H9 (cell line): ENCODE measurements at regions not wholly inside any gene's neighbourhood (a gene's known extent, or its start where the extent isn't known, plus 50 kb on each side); places are given as distances from the start of the nearest gene placed in this dataset.

Source experiments
- DNase-seq: peaks from one replicate; pipeline ENCODE4 v3.0.0-alpha.2; 2017
- H2AFZ ChIP-seq: one replicate; pipeline ENCODE4 v1.6.1; 2013; ENCODE audit warnings: mild to moderate bottlenecking, low read length, control low read depth, moderate library complexity
- H2AK5ac ChIP-seq: 2 replicates; pipeline ENCODE4 v1.6.1; 2013; ENCODE audit warnings: low read length, control low read depth, mixed read lengths; ENCODE audit not compliant: insufficient read length
- H2BK120ac ChIP-seq: one replicate; pipeline ENCODE4 v1.6.1; 2013; ENCODE audit warnings: low read depth, mild to moderate bottlenecking, low read length, control low read depth, inconsistent platforms; ENCODE audit not compliant: poor library complexity, severe bottlenecking
- H2BK12ac ChIP-seq: 2 replicates; pipeline ENCODE4 v1.6.1; 2013; ENCODE audit warnings: low read length, control low read depth, mixed read lengths, low read depth; ENCODE audit not compliant: insufficient read length
- H2BK15ac ChIP-seq: 2 replicates; pipeline ENCODE4 v1.6.1; 2013; ENCODE audit warnings: low read depth, low read length, control low read depth
- H2BK20ac ChIP-seq: one replicate; pipeline ENCODE4 v1.6.1; 2013; ENCODE audit warnings: low read depth, mild to moderate bottlenecking, low read length, control low read depth, inconsistent platforms; ENCODE audit not compliant: poor library complexity, severe bottlenecking
- H2BK5ac ChIP-seq: 2 replicates; pipeline ENCODE4 v1.6.1; 2013; ENCODE audit warnings: low read length, control low read depth, mixed read lengths; ENCODE audit not compliant: insufficient read length
- H3K14ac ChIP-seq: 2 replicates; pipeline ENCODE4 v1.6.1; 2013; ENCODE audit warnings: low read length, control low read depth; ENCODE audit not compliant: insufficient read depth
- H3K18ac ChIP-seq: 2 replicates; pipeline ENCODE4 v1.6.1; 2013; ENCODE audit warnings: low read depth, mild to moderate bottlenecking, mixed read lengths, low read length, control low read depth; ENCODE audit not compliant: insufficient read length
- H3K23ac ChIP-seq: 2 replicates; pipeline ENCODE4 v1.6.1; 2013; ENCODE audit warnings: low read length, control low read depth, mixed read lengths, low read depth; ENCODE audit not compliant: insufficient read length
- H3K23me2 ChIP-seq: 2 replicates; pipeline ENCODE4 v1.6.1; 2013; ENCODE audit warnings: low read depth, mild to moderate bottlenecking, mixed read lengths, low read length, control low read depth; ENCODE audit not compliant: insufficient read length, poor library complexity, severe bottlenecking
- H3K27ac ChIP-seq: 2 replicates; pipeline ENCODE4 v1.5.1; 2013; ENCODE audit warnings: low read length, control low read depth, mixed read lengths, low read depth; ENCODE audit not compliant: insufficient read length
- H3K27me3 ChIP-seq: 2 replicates; pipeline ENCODE4 v1.6.1; 2013; ENCODE audit warnings: low read length, control low read depth, inconsistent platforms; ENCODE audit not compliant: insufficient read depth
- H3K4ac ChIP-seq: 2 replicates; pipeline ENCODE4 v1.6.1; 2013; ENCODE audit warnings: low read depth, mild to moderate bottlenecking, control low read depth, inconsistent platforms, low read length, moderate library complexity
- H3K4me1 ChIP-seq: 2 replicates; pipeline ENCODE4 v1.6.1; 2013; ENCODE audit warnings: low read length, control low read depth, inconsistent platforms; ENCODE audit not compliant: insufficient read depth
- H3K4me2 ChIP-seq: 2 replicates; pipeline ENCODE4 v1.6.1; 2013; ENCODE audit warnings: low read length, control low read depth, mixed read lengths; ENCODE audit not compliant: insufficient read length, insufficient read depth
- H3K56ac ChIP-seq: 2 replicates; pipeline ENCODE4 v1.6.1; 2013; ENCODE audit warnings: low read depth, mild to moderate bottlenecking, mixed read lengths, low read length, control low read depth; ENCODE audit not compliant: insufficient read length
- H3K79me1 ChIP-seq: 2 replicates; pipeline ENCODE4 v1.6.1; 2013; ENCODE audit warnings: low read depth, mild to moderate bottlenecking, moderate library complexity, low read length, control low read depth, inconsistent platforms; ENCODE audit not compliant: insufficient read depth, poor library complexity, severe bottlenecking
- H3K79me2 ChIP-seq: 2 replicates; pipeline ENCODE4 v1.6.1; 2013; ENCODE audit warnings: low read length, control low read depth, inconsistent platforms; ENCODE audit not compliant: insufficient read depth
- H3K9ac ChIP-seq: 2 replicates; pipeline ENCODE4 v1.6.1; 2013; ENCODE audit warnings: low read length, control low read depth, mixed read lengths; ENCODE audit not compliant: insufficient read length; ENCODE audit errors: extremely low read depth
- H3K9me3 ChIP-seq: one replicate; pipeline ENCODE4 v1.6.1; 2013; ENCODE audit warnings: low read depth, low read length, inconsistent platforms; ENCODE audit not compliant: control insufficient read depth
- H3T11ph ChIP-seq: one replicate; pipeline ENCODE4 v1.6.1; 2013; ENCODE audit warnings: mild to moderate bottlenecking, low read length, control low read depth, inconsistent platforms
- H4K20me1 ChIP-seq: one replicate; pipeline ENCODE4 v1.6.1; 2013; ENCODE audit not compliant: control insufficient read depth, insufficient read length, insufficient read depth
- H4K5ac ChIP-seq: 2 replicates; pipeline ENCODE4 v1.6.1; 2013; ENCODE audit warnings: low read depth, mild to moderate bottlenecking, mixed read lengths, low read length, control low read depth; ENCODE audit not compliant: insufficient read length
- H4K8ac ChIP-seq: replicated peaks from 2 replicates; pipeline ENCODE4 v1.6.1; 2013; ENCODE audit warnings: low read length, control low read depth, mixed read lengths, low read depth; ENCODE audit not compliant: insufficient read length
- H4K91ac ChIP-seq: 2 replicates; pipeline ENCODE4 v1.6.1; 2013; ENCODE audit warnings: low read depth, mild to moderate bottlenecking, moderate library complexity, mixed read lengths, low read length, control low read depth; ENCODE audit not compliant: insufficient read length
- H3K27ac Mint-ChIP-seq, 3 experiments: 2 replicates in 2 of 3; 3 replicates in 1 of 3; pipeline ENCODE4 v1.8.0; 2020 to 2021; ENCODE audit warnings: mixed read lengths in 3 of 3, mild to moderate bottlenecking in 1 of 3, moderate library complexity in 1 of 3
- H3K27me3 Mint-ChIP-seq: 2 replicates; pipeline ENCODE4 v1.8.0; 2021; ENCODE audit warnings: low read depth, mild to moderate bottlenecking, moderate library complexity, mixed read lengths
- H3K36me3 Mint-ChIP-seq, 3 experiments: 2 replicates in 2 of 3; 3 replicates in 1 of 3; pipeline ENCODE4 v1.8.0; 2020 to 2021; ENCODE audit warnings: low read depth in 3 of 3, mixed read lengths in 3 of 3; ENCODE audit not compliant: insufficient read depth in 1 of 3
- H3K4me1 Mint-ChIP-seq, 2 experiments: 2 replicates each; pipeline ENCODE4 v1.8.0; 2020; ENCODE audit warnings: mixed read lengths in 2 of 2
- H3K4me3 Mint-ChIP-seq, 2 experiments: 2 replicates in 1 of 2; 3 replicates in 1 of 2; pipeline ENCODE4 v1.8.0; 2020 to 2021; ENCODE audit warnings: mild to moderate bottlenecking in 2 of 2, mixed read lengths in 2 of 2, moderate library complexity in 1 of 2
- H3K9me3 Mint-ChIP-seq, 2 experiments: 2 replicates in 1 of 2; 3 replicates in 1 of 2; pipeline ENCODE4 v1.8.0; 2020; ENCODE audit warnings: mild to moderate bottlenecking in 2 of 2, mixed read lengths in 2 of 2, moderate library complexity in 1 of 2
- WGBS: extraction: QIAGEN DNeasy Blood & Tissue Kit; methylation state at CpG from one replicate; pipeline ENCODE4 v1.1.7; 2013; ENCODE audit warnings: missing lambda C conversion rate, low lambda C conversion rate, mixed read lengths; ENCODE audit not compliant: insufficient read length; ENCODE audit errors: extremely low coverage; 5-methylcytosine and 5-hydroxymethylcytosine counted together
- TF ChIP-seq, protein P1 (sequence below): fragments of 200-600 bp; sonication (generic); conservative IDR thresholded peaks from 3 replicates; pipeline ENCODE4 v1.8.0; 2021; ENCODE audit warnings: antibody characterized with exemption, mild to moderate bottlenecking

GRCh38 chr3:82002986-82003642 is 241.7 kb upstream of the GBE1 start:
- TF ChIP-seq, protein P1, sequence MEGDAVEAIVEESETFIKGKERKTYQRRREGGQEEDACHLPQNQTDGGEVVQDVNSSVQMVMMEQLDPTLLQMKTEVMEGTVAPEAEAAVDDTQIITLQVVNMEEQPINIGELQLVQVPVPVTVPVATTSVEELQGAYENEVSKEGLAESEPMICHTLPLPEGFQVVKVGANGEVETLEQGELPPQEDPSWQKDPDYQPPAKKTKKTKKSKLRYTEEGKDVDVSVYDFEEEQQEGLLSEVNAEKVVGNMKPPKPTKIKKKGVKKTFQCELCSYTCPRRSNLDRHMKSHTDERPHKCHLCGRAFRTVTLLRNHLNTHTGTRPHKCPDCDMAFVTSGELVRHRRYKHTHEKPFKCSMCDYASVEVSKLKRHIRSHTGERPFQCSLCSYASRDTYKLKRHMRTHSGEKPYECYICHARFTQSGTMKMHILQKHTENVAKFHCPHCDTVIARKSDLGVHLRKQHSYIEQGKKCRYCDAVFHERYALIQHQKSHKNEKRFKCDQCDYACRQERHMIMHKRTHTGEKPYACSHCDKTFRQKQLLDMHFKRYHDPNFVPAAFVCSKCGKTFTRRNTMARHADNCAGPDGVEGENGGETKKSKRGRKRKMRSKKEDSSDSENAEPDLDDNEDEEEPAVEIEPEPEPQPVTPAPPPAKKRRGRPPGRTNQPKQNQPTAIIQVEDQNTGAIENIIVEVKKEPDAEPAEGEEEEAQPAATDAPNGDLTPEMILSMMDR = no peak
- Histone ChIP-seq H3K23ac (no peak overlapping the region), H4K20me1 (no peaks in the 10 kb centered on the region), H3K14ac (no peak overlapping the region), H3K4ac (no peak overlapping the region), H3K23me2 (no peaks in the 10 kb centered on the region), H3K9me3 (no peaks in the 10 kb centered on the region), H2BK5ac (no peak overlapping the region), H3K4me2 (no peak overlapping the region), H3K27me3 (no peaks in the 10 kb centered on the region), H3K4me1 (no peaks in the 10 kb centered on the region), H2BK120ac (no peak overlapping the region), H2BK15ac (no peak overlapping the region), H3K79me2 (no peaks in the 10 kb centered on the region), H2AK5ac (no peak overlapping the region), H3K56ac (no peak overlapping the region), H3K9ac (no peak overlapping the region), H2AFZ (no peak overlapping the region), H2BK20ac (no peak overlapping the region), H4K8ac (no peak overlapping the region), H3K79me1 (no peaks in the 10 kb centered on the region), H3K27ac (no peak overlapping the region), H3T11ph (no peak overlapping the region), H4K5ac (no peak overlapping the region), H3K18ac (no peak overlapping the region), H2BK12ac (no peak overlapping the region), H4K91ac (no peak overlapping the region)
- Mint-ChIP-seq H3K4me3 (no peak overlapping the region), H3K4me1 (peaks cover 23 to 28% of the 10 kb centered on the region in 2 experiments), H3K27ac (no peak overlapping the region; a peak in 1 of 7 replicates), H3K36me3 (peaks cover 5 to 17% (median 6%) of the 10 kb centered on the region in 3 experiments; a peak in 6 of 7 replicates), H3K27me3 (no peaks in the 10 kb centered on the region), H3K9me3 (peaks cover 13 to 14% of the 10 kb centered on the region in 2 experiments; a peak in 4 of 5 replicates)
- DNase-seq = no peak
- WGBS = no CpG with 5 or more reads among the region's 2 CpGs
